WTC11 (cell line): ENCODE measurements at regions not wholly inside any gene's neighbourhood (a gene's known extent, or its start where the extent isn't known, plus 50 kb on each side); places are given as distances from the start of the nearest gene placed in this dataset.

ENCODE experiments used
- SOX15 ChIP-seq: fragments of 250-450 bp; sonication (Bioruptor Pico); IDR thresholded peaks from 2 replicates; pipeline ENCODE4 v1.9.0; 2021; ENCODE audit warnings: mild to moderate bottlenecking
- ZNF263 ChIP-seq: sonication (generic); formaldehyde crosslinking; IDR thresholded peaks from 2 replicates; pipeline ENCODE4 v1.8.1; 2022; ENCODE audit warnings: low read depth, mild to moderate bottlenecking, moderate library complexity, missing genetic modification reagents
- TF ChIP-seq, protein P1 (sequence below): fragments of 200-600 bp; IDR thresholded peaks from 2 replicates; pipeline ENCODE4 v1.8.0; 2022; ENCODE audit warnings: antibody characterized with exemption

DNA sequence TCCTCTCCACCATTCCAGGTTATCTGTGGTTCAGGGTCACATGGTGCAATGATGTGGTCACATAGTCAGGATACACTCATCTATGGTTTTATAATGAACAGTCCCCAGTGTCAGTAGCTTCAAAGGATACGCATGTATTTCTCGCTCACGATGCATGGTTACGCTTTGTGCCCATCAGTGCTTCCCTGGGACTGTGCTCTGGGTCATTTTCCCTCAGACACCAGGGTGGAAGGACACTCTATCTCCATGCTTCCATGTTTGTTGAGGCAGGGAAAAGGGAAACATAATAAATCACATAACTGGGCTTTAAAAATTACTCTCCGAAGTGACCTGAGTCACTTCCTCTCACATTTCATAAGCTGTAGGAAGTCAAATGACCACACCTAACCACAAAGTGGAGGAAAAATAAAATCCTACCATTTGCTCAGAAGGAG is 394.8 kb upstream of the NOX3 start:
- TF ChIP-seq, protein P1, sequence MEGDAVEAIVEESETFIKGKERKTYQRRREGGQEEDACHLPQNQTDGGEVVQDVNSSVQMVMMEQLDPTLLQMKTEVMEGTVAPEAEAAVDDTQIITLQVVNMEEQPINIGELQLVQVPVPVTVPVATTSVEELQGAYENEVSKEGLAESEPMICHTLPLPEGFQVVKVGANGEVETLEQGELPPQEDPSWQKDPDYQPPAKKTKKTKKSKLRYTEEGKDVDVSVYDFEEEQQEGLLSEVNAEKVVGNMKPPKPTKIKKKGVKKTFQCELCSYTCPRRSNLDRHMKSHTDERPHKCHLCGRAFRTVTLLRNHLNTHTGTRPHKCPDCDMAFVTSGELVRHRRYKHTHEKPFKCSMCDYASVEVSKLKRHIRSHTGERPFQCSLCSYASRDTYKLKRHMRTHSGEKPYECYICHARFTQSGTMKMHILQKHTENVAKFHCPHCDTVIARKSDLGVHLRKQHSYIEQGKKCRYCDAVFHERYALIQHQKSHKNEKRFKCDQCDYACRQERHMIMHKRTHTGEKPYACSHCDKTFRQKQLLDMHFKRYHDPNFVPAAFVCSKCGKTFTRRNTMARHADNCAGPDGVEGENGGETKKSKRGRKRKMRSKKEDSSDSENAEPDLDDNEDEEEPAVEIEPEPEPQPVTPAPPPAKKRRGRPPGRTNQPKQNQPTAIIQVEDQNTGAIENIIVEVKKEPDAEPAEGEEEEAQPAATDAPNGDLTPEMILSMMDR: no peak
- TF ChIP-seq ZNF263 (CRISPR knock-in tag) (no peak), SOX15 (no peak)
